WTC11 (cell line): ENCODE measurements at regions not wholly inside any gene's neighbourhood (a gene's known extent, or its start where the extent isn't known, plus 50 kb on each side); places are given as distances from the start of the nearest gene placed in this dataset.

Experiments
- AFF4 ChIP-seq: sonication (generic); formaldehyde crosslinking; IDR thresholded peaks from 2 replicates; pipeline ENCODE4 v1.8.1; 2023; ENCODE audit warnings: mild to moderate bottlenecking, missing genetic modification reagents, borderline replicate concordance
- ATF6 ChIP-seq: sonication (generic); formaldehyde crosslinking; IDR thresholded peaks from 2 replicates; pipeline ENCODE4 v1.8.1; 2023; ENCODE audit warnings: mild to moderate bottlenecking, missing genetic modification reagents
- CTCF ChIP-seq: fragments of 200-600 bp; IDR thresholded peaks from 2 replicates; pipeline ENCODE4 v1.8.0; 2022; ENCODE audit warnings: antibody characterized with exemption
- ETV6 ChIP-seq: sonication (generic); formaldehyde crosslinking; IDR thresholded peaks from 2 replicates; pipeline ENCODE4 v1.8.1; 2022; ENCODE audit warnings: mild to moderate bottlenecking, missing genetic modification reagents
- IRF2 ChIP-seq: sonication (generic); formaldehyde crosslinking; IDR thresholded peaks from 2 replicates; pipeline ENCODE4 v1.8.0; 2022; ENCODE audit warnings: low read depth, missing genetic modification reagents, borderline replicate concordance
- JUN ChIP-seq: sonication (generic); formaldehyde crosslinking; IDR thresholded peaks from 2 replicates; pipeline ENCODE4 v1.8.0; 2023; ENCODE audit warnings: mild to moderate bottlenecking, missing genetic modification reagents
- MAX ChIP-seq: sonication (generic); formaldehyde crosslinking; IDR thresholded peaks from 2 replicates; pipeline ENCODE4 v1.8.0; 2022; ENCODE audit warnings: mild to moderate bottlenecking, missing genetic modification reagents
- SP1 ChIP-seq: sonication (generic); formaldehyde crosslinking; conservative IDR thresholded peaks from 2 replicates; pipeline ENCODE4 v1.8.1; 2022; ENCODE audit warnings: missing genetic modification reagents
- TP53 ChIP-seq: sonication (generic); formaldehyde crosslinking; IDR thresholded peaks from 2 replicates; pipeline ENCODE4 v1.8.1; 2023; ENCODE audit warnings: mild to moderate bottlenecking, missing genetic modification reagents
- USF2 ChIP-seq: sonication (generic); formaldehyde crosslinking; IDR thresholded peaks from 2 replicates; pipeline ENCODE4 v1.8.1; 2023; ENCODE audit warnings: mild to moderate bottlenecking, missing genetic modification reagents, moderate library complexity

GRCh38 chr3:102095383-102095782, 246.1 kb downstream of the NFKBIZ start:
- TF ChIP-seq CTCF: no peak
- no peak for TF ChIP-seq AFF4 (CRISPR knock-in tag)
- no peak for TF ChIP-seq USF2
- no peak for TF ChIP-seq JUN (CRISPR knock-in tag)
- TF ChIP-seq IRF2: no peak
- TF ChIP-seq MAX (CRISPR knock-in tag): no peak
- no peak for TF ChIP-seq ATF6 (CRISPR knock-in tag)
- TF ChIP-seq TP53 (CRISPR knock-in tag): no peak
- no peak for TF ChIP-seq SP1 (CRISPR knock-in tag)
- no peak for TF ChIP-seq ETV6 (CRISPR knock-in tag)
